GM19463 (cell line): ENCODE measurements at regions not wholly inside any gene's neighbourhood (a gene's known extent, or its start where the extent isn't known, plus 50 kb on each side); places are given as distances from the start of the nearest gene placed in this dataset.
A peak's percentile ranks its signal among the peaks of the same experiment; 100 is the strongest.

Experiments
- ATAC-seq: cut with Tn5 transposase; IDR thresholded peaks from one replicate; pipeline ENCODE4 v1.9.1; 2021; ENCODE audit warnings: mild to moderate bottlenecking, moderate library complexity; ENCODE audit not compliant: unreplicated experiment

DNA sequence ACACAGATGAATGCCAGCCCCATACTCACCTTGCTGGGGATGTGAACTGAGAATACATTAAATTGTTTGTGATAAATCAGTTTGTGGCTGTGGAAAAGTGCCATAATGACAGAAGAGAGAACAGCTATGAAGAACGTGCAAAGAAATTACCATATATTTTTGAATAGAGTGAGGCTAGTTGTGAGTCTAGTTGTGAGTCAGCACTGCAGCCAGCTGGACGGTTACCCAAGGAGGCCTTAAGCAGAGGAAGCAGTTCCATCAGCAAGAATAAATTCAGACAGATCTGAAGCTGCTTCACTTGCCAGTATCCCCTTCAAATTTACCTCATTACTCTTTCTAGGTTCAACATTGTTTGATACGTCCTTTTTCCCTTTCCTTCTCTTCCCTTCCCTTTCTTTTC, 446.0 kb downstream of the MTRR start:
- no peak for ATAC-seq

DNA sequence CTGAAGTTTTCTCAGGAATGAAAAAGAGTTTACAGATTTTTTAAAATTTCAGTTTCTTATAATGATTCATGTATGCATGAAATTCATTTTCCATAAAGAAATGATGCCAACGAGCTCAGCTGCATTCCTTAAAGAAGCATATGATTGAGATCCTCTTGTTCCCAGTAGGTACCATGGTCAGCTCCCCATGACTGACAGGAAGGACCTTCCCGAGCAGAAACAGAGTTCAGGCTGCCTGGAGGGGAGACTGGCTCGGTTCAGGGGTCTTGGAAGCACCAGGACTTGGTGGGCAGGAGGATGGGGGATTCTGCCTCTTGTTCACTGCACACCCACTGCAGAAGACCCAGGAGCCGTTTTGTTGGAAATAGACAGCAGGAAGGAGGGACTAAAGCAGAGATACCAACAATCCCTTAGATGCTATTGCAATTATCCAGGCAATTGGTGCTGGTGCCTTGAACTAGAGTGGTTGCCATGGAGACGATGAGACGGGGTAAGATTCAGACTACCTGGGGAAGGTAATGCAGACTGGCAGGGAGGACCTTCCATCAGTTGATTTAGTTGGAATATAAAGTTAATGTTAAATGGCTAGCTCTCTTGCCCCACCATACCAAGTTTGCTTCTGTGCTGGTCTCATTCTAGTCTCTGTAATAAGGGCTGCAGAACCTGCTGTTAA, 447.8 kb downstream of the MTRR start:
- no peak for ATAC-seq

DNA sequence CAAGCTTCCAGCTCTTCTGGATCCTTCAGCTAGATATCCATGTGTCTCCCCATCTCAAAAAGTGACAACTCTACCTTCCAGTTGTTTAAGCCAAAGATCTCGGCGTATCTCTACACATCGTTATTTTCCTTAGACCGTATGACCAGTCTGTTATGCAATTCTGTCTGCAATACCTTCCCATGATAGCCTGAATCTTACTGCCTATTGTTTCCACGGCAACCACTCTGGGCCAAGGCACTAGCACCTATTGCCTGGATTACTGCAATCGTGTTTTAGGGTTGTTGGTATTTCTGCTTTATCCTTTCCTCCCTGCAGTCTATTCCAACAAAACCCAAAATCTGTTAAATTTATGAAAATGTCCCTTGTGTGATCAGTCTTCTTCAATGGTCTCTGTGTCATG, 448.4 kb downstream of the MTRR start:
- ATAC-seq: no peak

DNA sequence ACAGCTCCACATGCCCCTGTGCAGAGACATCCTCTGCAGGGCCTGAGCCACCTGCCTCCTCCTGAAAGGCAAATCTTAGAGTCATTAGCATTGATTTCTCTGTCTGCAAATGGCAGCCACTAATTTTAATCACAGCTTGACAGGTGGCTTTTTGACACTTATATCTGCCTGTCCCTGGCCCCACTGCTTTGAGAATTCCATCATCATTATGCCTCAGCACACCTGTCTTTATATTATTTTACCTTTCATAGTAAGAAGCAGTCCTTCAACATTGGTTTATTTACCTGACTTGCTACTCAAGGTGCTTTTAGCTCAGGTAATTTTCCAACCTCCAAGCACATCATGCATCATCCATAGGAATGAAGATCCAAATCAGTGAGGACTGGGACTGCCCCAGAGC, 451.3 kb downstream of the MTRR start:
- no peak for ATAC-seq

DNA sequence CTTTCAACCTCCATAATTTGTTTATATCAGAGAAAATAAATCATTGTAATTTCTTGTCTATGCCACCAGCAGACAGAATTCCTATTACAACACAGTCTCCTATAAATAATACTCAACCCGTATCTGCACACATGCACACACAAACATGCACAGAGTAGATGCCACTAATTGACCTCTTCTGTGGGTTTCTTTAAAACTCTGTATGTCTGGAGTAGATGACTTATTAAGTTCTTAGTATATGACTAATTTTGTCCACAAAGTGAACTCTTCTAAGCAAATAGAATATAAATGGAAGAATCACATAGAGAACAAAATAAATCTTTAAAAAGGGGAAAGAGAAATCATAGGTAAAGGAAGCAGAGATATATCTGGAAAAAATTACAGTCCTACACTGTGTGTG, 452.3 kb downstream of the MTRR start:
- ATAC-seq: no peak

DNA sequence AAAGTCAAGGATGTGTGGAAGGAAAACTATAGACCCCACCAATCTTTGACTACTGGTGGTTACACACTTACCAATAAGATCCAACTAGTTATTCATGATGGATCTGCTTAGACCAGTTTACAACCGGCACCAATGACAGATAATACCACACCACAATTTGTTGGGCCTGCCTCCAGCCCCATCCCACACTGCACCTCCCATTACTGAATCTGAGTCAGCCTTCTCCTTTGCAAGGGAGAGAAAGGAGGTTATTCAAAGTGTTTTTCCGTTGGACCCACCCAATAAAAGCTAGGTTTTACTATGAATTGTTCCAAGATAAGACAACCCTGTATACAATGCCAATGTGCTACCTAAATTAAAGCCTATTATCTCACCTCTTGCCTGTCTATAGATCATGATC, 453.5 kb downstream of the MTRR start:
- no peak for ATAC-seq

DNA sequence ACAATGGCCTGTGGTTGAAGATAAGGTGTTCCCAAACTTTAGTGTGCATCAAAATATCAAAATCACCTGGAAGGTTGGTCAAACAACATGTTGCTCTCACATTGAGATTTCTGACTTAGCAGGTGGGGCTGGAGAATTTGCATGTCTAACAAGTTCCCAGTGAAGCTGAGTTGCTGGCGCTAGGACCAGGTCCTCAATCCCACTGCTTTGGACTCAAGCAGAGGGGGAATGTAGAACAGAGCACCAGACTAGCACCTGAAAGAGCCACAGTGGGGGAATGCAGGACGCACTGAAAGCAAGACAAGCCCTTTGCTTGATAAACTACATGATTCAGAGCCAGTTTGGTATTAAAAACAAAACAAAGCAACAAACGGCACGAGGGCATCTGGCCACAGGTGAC, 458.1 kb downstream of the MTRR start:
- no peak for ATAC-seq

DNA sequence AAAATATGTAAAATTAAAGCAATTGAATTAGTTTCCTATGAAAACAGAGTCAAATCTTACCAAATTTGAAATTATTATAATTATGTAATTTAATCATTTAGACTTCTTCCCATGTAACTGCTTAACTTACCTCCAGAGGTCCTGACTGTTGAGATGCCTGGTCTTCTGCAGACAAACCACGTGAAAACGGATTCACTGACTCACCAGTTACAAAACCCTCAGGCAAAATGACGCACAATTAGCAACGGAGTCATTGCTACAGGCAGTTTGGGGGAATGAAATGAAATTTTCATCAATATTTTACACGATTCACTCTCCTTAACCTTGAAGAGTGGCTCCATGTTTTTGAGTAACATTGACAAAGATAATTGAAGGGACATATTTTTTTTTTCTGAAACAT, 460.8 kb downstream of the MTRR start:
- no peak for ATAC-seq

DNA sequence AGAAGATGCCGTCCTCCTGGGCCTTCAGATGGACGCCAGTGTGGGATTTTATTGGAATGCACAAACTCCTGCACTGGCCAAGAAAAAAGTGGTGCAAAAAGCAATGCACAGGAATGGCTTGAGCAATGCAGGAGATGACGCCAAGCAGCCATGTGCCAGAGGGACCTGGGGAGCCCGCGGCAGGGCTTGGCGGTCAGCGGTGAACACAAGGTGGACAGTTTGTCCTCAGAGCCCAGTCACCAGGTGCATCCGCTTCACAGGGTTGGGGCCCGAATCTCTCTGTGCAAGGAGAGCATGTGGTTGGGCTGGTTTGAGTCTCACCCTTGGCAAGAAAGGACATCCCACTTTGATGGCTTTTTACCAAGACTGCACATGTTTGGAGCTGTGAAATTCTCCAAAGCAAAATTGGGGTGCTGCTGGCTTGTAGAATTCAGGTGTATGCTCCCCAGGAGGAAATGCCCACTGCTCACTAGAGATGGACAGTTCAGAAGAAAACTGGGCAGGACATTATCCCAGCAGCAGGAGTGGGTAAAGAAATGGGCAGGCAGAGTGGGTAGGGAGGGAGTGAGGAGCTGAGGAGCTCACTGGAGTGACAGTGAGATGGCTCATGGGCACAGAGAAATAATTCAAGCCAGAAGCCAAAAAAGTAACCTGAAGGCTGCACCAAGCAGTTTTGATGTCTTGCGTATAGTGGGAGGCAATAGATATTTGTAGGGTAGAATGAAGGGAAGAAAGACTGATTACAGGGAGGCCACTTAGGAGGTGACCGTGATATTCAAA, 463.9 kb downstream of the MTRR start:
- no peak for ATAC-seq

DNA sequence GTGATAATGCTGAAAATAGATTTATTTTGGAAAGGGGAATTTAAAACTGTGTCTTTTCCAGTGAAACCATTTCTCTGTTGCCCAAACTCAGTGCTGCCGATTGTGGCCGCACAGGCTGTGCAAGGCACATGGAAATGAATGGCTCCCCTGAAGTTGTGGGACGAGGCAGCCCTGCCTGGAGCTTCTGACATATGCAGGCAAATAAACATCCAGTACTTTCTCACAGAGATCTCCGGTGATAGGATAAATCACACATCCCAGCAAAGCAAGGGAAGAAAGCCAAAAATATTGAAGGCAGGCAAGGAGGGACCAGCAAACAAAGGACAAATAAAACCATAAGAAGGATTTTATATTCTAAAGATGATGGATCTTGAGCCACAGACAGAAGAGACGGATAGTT, 464.5 kb downstream of the MTRR start:
- ATAC-seq: no peak

DNA sequence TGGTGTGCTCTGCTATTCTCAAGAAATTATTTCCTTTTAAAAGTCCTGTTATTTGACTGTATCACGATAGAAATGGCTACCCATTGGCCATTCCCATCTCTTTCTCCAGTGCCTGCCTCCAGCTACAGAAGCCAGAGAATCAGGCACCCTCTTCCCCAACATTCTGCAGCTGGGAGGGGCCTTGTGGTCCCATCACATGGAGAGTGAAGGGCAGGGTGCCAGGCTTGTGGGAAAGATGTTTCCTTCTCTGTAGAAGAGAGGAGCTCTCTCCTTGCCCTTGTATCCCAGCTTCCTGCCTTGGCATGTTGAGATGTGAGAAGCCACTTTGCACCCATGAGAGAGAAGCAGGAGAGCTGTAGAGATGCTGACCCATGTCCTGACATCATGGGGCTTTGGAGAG, 465.0 kb downstream of the MTRR start:
- ATAC-seq: no peak

DNA sequence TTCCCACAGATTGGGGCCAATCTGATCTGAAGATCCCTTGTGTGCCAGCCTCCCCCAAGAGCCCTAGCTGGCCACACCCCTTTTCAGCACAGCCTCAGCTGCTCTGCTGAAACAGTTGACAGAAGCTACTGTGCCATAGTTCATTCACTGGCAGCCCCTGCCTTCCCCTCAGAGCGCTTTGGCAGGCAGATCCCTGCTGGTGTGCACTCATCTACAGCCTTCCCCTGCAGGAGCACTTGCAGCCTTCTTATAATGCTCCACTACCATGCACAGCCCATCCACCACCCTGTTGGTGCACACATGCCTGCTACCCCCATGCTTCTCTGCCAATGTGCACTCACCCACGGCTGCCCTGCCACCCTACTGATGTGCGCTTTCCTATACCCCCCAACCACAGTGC, 471.3 kb downstream of the MTRR start:
- no peak for ATAC-seq

DNA sequence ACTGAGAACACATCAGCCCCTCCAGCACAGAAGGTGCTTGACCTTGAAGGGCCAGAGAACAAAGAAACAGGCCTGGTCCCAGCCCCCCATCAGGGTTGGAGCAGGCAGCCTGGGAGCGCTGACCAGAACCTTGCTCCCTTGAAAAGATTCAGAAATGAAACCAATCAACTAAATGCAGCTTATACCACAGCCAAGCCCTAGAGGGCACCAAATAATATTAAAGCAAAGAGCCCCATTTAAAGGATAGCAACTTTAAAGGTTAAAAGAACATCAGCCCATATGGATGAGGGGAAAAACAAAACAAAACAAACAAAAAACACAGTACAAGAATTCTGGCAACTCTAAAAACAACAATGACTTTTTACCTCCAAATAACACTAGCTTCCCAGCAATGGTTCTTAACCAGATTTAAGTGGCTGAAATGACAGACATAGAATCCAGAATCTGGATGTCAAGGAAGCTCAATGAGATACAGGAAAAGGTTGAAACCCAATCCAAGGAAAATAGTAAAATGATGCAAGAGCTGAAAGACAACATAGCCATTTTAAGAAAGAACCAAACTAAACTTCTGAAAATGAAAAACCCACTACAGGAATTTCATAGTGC, 471.9 kb downstream of the MTRR start:
- no peak for ATAC-seq

DNA sequence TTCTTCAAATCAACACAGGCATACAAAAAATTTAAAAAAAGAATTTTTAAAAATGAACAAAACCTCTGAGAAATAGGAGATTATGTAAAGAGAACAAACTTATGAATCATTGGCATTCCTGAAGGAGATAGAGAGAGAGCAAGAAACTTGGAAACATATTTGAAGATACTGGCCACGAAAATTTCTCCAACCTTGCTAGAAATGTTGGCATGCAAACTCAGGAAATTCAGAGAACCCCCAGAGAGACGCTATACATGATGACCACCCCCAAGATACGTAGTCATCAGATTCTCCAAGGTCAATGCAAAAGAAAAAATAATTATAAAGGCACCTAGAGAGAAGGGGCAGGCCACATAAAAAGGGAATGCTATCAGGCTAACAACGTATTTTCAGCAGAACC, 472.5 kb downstream of the MTRR start:
- ATAC-seq: no peak

DNA sequence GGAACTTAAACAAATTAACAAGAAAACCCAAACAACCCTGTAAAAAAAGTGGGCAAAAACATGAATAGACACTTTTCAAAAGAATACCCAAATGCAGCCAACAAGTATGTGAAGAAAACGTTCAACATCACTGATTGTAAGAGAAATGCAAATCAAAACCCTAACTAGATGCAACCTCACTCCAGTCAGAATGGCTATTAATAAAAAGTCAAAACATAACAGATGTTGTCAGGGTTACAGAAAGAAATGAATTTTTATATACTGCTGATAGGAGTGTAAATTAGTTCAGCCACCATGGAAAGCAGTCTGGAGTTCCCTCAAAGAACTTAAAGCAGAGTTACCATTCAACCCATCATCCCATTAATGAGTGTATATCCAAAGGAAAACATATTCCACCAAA, 479.0 kb downstream of the MTRR start:
- ATAC-seq: no peak

DNA sequence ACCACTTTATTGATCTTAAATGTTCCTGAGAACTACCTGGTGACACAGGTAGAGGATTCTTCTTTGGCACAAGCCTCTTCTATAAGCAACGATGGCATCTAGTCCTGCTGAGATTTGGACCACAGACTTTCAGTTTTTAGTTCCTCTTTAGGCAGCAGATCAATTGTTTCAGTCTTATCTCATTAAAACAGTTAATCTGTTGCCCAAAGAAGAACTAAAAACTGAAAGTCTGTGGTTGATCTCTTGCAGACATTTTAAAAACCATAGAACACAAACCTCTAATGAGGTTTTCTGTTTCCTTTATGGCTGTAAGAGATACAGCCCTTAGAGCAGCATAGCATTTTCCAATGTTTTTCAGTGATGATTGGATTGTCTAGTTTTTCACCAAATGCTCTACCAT, 480.9 kb downstream of the MTRR start:
- peak; percentile 88 for ATAC-seq

DNA sequence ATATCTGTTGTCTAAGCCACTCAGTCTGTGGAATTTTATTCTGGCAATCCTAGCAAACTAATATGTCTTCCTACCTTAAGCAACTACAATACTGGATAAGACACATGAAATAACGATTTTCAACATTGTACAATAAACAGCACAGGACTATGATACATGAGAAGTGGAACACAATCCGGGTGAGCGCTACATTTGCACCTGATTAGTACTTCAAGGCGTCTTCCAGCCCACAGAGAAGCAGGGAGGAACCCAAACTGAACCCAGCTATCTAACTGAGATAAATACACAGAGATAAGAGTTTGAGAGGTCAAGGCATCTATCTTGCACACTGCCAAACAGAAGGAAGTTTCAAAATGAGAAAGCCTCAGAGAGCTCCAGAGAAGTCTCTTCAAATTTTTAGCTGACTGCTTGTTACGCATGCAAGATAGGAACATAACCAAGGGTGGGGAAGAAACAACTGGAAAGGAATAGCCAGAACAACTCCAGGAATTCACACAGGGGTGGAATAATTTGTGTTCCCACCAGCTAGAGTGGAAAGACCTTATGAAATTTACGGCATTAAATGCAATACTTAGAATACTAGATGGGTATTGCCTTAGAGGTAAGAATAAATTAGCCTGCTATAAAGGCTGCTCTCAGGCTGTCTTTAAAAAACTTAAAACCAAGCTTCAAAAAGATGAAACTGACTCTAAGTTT, 481.8 kb downstream of the MTRR start:
- no peak for ATAC-seq

DNA sequence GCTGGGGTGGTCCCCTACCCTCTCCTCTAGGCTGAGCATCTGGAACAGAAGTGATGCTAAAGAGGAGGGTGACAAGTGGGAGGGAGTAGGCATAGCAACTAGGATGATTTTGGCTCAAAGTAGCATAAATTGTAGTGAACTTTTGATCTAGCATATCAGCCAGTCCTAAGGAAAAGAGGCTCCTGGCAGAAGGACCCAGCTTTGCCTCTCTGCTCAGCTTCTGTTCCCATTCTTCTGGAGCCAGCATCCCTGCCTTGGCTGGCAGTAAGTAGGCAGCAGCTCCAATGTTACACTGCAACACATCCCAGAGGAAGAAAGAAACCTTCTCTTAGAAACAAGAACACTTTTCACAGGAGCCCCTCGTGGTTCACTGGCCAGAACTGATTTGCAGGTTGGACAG, 487.0 kb downstream of the MTRR start:
- no peak for ATAC-seq

DNA sequence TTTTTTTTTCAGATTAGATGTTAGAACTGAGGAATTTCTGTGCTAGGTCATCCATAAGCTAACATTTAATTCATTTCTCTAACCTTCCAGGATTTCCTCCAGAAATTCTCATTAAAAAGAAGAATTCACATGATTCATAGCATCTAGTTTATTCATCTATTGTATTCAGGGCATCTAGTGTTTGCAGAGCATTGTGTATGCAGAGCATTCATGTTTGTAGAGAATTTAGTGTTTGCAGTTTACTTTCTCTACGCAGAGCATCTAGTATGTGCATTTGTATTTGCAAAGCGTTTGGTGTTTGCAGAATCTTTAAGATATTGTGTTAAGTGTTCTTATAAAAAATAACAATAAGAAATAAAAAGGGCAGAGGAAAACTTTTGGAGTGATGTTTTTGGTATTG, 491.1 kb downstream of the MTRR start:
- ATAC-seq: no peak

DNA sequence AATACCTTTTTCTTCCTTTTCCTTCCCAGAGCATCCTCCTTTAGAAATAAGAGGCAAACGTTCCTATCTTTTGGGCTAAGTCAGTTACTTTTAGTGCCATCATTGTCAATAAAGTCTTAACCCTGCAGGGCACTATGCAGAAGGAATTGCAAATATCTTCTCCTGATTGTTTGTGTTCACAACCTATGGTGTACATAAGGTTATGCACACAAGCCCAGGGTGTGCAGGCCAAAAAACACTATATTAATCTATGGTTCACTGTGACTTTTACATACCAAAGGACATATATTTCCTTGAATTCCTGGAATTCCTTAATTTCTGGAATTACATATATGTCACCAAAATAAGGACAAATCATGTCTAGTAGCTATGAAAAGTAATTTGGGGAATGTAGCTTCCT, 493.5 kb downstream of the MTRR start:
- ATAC-seq: no peak

DNA sequence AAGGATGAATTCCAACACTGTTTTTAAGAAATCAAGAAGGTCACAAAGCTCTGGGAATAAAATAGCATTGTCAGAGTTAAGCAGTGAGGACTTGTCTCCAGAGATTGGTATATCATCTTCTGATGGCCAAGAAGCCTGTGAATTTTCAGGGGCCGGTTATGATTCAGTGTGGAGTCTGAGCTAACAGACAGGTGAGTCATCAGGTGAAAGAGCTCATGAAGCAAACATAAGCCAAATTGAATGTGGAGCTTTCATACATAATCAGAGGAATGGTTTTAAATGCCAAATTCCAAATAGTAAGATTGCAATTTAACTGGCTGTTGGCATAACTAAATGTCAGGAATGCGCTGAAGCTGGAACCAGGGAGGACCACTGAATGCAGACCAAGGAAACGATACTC, 494.2 kb downstream of the MTRR start:
- ATAC-seq: no peak

DNA sequence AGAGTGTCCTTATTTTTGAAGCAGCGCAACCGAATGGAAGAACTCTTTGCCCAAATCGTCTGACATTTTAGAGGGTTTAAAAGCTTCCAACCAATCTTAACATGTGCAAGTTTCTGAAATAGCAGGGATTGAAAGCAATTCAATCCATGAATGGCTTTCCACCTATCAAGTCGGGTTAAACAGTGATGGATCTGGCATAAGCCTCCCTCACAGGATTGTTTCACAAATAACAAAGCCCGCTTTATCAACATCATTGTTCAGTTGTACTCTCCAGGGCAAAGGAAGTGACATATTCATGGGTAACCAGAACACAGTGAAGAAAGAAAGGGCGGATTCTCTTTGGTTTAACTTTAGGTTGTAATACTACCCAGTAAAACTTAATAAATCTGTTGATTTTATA, 497.3 kb downstream of the MTRR start:
- no peak for ATAC-seq
